ENCODE measurements at regions not wholly inside any gene's neighbourhood (a gene's known extent, or its start where the extent isn't known, plus 50 kb on each side); places are given as distances from the start of the nearest gene placed in this dataset.

DNA sequence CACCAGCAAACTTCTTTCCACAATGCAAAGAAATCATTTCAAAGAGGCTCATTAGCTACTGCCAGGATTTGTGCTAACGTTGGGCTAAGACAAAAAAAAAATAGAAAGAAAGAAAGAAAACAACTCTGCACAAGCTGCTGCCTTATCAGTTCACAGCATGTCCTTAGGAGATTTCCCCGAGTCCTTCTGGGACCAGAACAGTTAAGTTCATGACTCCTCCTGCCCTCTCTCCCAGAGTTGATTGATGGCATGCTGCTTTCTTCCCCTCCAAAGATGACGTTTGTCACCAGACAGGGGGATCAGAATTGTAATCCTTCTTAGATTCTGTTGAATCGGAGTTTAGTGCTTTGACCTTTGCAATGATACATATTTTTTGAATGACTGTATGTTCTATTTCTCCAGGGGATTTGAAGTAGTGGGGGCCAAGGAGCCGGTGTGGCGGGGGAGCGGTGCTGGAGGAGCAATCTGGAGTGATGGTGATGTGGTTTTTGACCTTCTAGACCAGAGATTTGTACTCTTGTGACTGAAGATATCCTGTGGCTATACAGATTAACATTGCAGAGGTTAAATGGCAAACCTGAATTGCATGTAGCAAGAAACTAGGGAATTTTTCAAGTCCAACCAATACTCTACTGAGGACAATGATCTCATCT, 409.2 kb upstream of the TMPO start:
- Histone ChIP-seq H3K79me2 (ENCODE audit: control insufficient read depth, low read length) (no peaks in the 10 kb centered on the region), H3K4me3 (ENCODE audit: low read length) (no peak overlapping the region), H3K9me3 (ENCODE audit: control insufficient read depth, insufficient read depth, low read length) (no peaks in the 10 kb centered on the region), H3F3A (ENCODE audit: control insufficient read depth, insufficient read depth) (no peaks in the 10 kb centered on the region), H3K27me3 (ENCODE audit: control insufficient read depth, low read length) (no peaks in the 10 kb centered on the region), H3K4me2 (ENCODE audit: low read length) (no peak overlapping the region), H3K36me3 (ENCODE audit: control insufficient read depth, low read length) (no peaks in the 10 kb centered on the region), H3K4me1 (ENCODE audit: control insufficient read depth, low read length) (no peaks in the 10 kb centered on the region), H4K20me1 (ENCODE audit: control insufficient read depth, insufficient read depth, low read depth, low read length) (no peaks in the 10 kb centered on the region), H3K27ac (ENCODE audit: low read depth, low read length) (no peak overlapping the region), H3K9me2 (replicated peaks; ENCODE audit: control insufficient read depth, low read length) (no peaks in the 10 kb centered on the region)
- TF ChIP-seq, protein P1, sequence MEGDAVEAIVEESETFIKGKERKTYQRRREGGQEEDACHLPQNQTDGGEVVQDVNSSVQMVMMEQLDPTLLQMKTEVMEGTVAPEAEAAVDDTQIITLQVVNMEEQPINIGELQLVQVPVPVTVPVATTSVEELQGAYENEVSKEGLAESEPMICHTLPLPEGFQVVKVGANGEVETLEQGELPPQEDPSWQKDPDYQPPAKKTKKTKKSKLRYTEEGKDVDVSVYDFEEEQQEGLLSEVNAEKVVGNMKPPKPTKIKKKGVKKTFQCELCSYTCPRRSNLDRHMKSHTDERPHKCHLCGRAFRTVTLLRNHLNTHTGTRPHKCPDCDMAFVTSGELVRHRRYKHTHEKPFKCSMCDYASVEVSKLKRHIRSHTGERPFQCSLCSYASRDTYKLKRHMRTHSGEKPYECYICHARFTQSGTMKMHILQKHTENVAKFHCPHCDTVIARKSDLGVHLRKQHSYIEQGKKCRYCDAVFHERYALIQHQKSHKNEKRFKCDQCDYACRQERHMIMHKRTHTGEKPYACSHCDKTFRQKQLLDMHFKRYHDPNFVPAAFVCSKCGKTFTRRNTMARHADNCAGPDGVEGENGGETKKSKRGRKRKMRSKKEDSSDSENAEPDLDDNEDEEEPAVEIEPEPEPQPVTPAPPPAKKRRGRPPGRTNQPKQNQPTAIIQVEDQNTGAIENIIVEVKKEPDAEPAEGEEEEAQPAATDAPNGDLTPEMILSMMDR (IDR thresholded peaks at IDR 0.05; ENCODE audit: low read depth, low read length, poor library complexity, severe bottlenecking) = no peak
- TF ChIP-seq EZH2phosphoT487 (IDR thresholded peaks at IDR 0.05; ENCODE audit: borderline replicate concordance, low read length) = no peak

DNA sequence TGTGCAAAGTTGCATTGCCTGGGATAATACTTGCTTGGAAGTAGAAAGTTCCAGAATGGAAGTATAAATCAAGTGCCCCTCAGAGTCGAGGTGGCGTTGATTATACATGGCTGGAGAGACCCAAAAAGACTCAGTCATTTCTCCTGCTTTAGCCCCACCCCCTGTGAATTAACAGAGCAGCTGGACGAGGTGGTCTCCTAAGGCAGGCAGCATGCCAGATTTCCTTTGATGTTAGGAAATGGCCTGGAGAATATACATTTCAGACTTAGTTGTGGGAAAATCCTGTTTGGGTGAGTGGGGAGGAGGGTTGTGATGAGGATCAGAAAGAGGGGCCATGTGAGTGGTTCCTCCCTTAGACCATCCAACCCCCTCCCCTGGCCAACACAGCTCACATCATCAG, 406.1 kb upstream of the TMPO start:
- Histone ChIP-seq H3F3A (ENCODE audit: control insufficient read depth, insufficient read depth) (no peaks in the 10 kb centered on the region), H4K20me1 (ENCODE audit: control insufficient read depth, insufficient read depth, low read depth, low read length) (no peaks in the 10 kb centered on the region), H3K4me3 (ENCODE audit: low read length) (no peak overlapping the region), H3K4me2 (ENCODE audit: low read length) (no peak overlapping the region), H3K4me1 (ENCODE audit: control insufficient read depth, low read length) (no peaks in the 10 kb centered on the region), H3K9me3 (ENCODE audit: control insufficient read depth, insufficient read depth, low read length) (no peaks in the 10 kb centered on the region), H3K9me2 (replicated peaks; ENCODE audit: control insufficient read depth, low read length) (no peaks in the 10 kb centered on the region), H3K27me3 (ENCODE audit: control insufficient read depth, low read length) (no peaks in the 10 kb centered on the region), H3K27ac (ENCODE audit: low read depth, low read length) (no peak overlapping the region), H3K79me2 (ENCODE audit: control insufficient read depth, low read length) (no peaks in the 10 kb centered on the region), H3K36me3 (ENCODE audit: control insufficient read depth, low read length) (no peaks in the 10 kb centered on the region)
- no peak for TF ChIP-seq EZH2phosphoT487 (IDR thresholded peaks at IDR 0.05; ENCODE audit: borderline replicate concordance, low read length)
- TF ChIP-seq, protein P1 (IDR thresholded peaks at IDR 0.05; ENCODE audit: low read depth, low read length, poor library complexity, severe bottlenecking) = no peak

DNA sequence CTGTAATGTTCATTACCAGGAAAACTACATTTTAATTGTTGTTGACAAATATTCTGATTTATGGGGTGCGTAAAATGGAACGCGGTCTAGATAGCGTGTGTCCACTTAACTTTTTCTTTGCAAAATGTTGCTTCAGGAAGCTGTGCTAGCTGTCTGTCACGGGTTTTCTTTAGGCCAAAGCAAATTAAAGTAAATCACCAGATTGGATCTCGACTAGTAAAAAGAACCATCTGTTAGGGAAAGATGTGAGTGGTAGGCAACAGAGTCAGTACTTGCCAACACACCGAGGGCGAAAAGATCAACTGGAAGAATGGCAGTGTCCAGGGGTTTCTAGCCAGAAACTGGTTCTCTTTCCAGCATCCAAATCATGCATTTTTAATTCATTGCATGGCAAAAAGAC, 404.9 kb upstream of the TMPO start:
- no peak overlapping the region for H3K4me3 ChIP-seq (ENCODE audit: low read length)
- no peaks in the 10 kb centered on the region for H3F3A ChIP-seq (ENCODE audit: control insufficient read depth, insufficient read depth)
- H4K20me1 ChIP-seq (ENCODE audit: control insufficient read depth, insufficient read depth, low read depth, low read length) = no peaks in the 10 kb centered on the region
- no peaks in the 10 kb centered on the region for H3K36me3 ChIP-seq (ENCODE audit: control insufficient read depth, low read length)
- no peaks in the 10 kb centered on the region for H3K9me3 ChIP-seq (ENCODE audit: control insufficient read depth, insufficient read depth, low read length)
- no peak overlapping the region for H3K4me2 ChIP-seq (ENCODE audit: low read length)
- no peaks in the 10 kb centered on the region for H3K9me2 ChIP-seq (replicated peaks; ENCODE audit: control insufficient read depth, low read length)
- H3K27me3 ChIP-seq (ENCODE audit: control insufficient read depth, low read length) = no peaks in the 10 kb centered on the region
- no peak overlapping the region for H3K27ac ChIP-seq (ENCODE audit: low read depth, low read length)
- H3K79me2 ChIP-seq (ENCODE audit: control insufficient read depth, low read length) = no peaks in the 10 kb centered on the region
- TF ChIP-seq, protein P1 (IDR thresholded peaks at IDR 0.05; ENCODE audit: low read depth, low read length, poor library complexity, severe bottlenecking) = no peak
- no peak for TF ChIP-seq EZH2phosphoT487 (IDR thresholded peaks at IDR 0.05; ENCODE audit: borderline replicate concordance, low read length)
- H3K4me1 ChIP-seq (ENCODE audit: control insufficient read depth, low read length) = no peaks in the 10 kb centered on the region

All from DOHH2 (cell line).